Uterus (tissue), 2 donors: ENCODE measurements at regions not wholly inside any gene's neighbourhood (a gene's known extent, or its start where the extent isn't known, plus 50 kb on each side); places are given as distances from the start of the nearest gene placed in this dataset.

Source experiments
- POLR2A ChIP-seq, 2 donors: fragments of 450-650 bp; IDR thresholded peaks; one replicate each; pipeline ENCODE4 v1.6.1; 2016; ENCODE audit warnings: antibody characterized with exemption in 2 of 2, mild to moderate bottlenecking in 1 of 2, moderate library complexity in 1 of 2
- TF ChIP-seq, protein P1 (sequence below), 4 experiments: fragments of 200-600 bp in 2 of 4; fragments of 450-650 bp in 2 of 4; sonication (generic) in 2 of 4; IDR thresholded peaks; one replicate each; pipeline ENCODE4 v1.5.1; 2016 to 2019; ENCODE audit warnings: antibody characterized with exemption in 4 of 4, mild to moderate bottlenecking in 2 of 4, moderate library complexity in 1 of 4

DNA sequence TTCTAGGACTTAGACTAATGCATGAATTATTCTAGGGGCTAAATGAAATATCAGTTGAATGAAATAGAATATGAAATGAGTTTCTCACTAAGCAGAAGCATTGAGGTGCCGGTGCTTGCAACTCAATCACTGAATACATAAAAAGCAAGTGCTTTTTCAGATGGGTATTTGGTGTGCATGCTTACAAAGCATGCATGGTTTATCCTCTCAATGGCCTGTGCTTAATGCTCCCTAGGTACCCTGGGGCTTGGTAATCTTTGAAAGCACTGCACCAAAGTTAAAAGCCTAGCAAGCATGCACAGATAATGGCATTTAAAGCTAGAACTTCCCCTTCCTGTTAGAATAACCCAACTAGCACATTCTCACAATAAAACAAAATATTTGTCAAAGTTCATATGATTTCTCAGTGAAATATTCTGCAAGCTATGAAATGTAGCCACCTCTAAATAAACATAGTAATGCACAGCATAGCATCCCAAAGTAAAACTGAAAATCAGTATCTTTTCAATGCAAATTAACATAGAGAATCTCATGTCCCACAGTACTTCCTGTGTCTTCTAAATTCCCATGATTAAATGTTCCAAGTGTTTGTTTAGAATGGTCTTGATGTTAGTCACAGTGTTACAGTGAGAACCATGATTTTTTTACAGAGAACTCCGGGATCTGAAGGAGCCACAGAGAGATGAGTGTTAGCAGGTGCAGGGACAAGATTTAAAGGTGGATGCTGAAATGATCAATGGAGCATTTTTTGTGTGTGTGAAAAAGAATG is 143.4 kb upstream of the CDH6 start:
- TF ChIP-seq, protein P1, sequence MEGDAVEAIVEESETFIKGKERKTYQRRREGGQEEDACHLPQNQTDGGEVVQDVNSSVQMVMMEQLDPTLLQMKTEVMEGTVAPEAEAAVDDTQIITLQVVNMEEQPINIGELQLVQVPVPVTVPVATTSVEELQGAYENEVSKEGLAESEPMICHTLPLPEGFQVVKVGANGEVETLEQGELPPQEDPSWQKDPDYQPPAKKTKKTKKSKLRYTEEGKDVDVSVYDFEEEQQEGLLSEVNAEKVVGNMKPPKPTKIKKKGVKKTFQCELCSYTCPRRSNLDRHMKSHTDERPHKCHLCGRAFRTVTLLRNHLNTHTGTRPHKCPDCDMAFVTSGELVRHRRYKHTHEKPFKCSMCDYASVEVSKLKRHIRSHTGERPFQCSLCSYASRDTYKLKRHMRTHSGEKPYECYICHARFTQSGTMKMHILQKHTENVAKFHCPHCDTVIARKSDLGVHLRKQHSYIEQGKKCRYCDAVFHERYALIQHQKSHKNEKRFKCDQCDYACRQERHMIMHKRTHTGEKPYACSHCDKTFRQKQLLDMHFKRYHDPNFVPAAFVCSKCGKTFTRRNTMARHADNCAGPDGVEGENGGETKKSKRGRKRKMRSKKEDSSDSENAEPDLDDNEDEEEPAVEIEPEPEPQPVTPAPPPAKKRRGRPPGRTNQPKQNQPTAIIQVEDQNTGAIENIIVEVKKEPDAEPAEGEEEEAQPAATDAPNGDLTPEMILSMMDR (IDR thresholded peaks at IDR 0.05) = no peak
- TF ChIP-seq POLR2A (IDR thresholded peaks at IDR 0.05) = no peak
